ENCODE measurements at regions not wholly inside any gene's neighbourhood (a gene's known extent, or its start where the extent isn't known, plus 50 kb on each side); places are given as distances from the start of the nearest gene placed in this dataset.
A peak's percentile ranks its signal among the peaks of the same experiment; 100 is the strongest.
"Not testable (repeated sequence)": the region's sequence is repeated elsewhere in the genome, so short reads cannot be mapped to it uniquely, and the experiment has no call there.

- peak in 1 of 4 donors; percentile 20 for DNase-seq (ENCODE audit: low read depth in 4 of 4, low spot score in 3 of 4)
These were observed 129.7 kb downstream of the PLCE1 start for GRCh38 chr10:94123258-94123995.

- not testable (repeated sequence) for DNase-seq (ENCODE audit: low read depth in 4 of 4, low spot score in 3 of 4)
These were observed 130.4 kb downstream of the PLCE1 start for GRCh38 chr10:94124147-94124546.

GRCh38 chr10:94125268-94125667 is 131.5 kb downstream of the PLCE1 start:
- DNase-seq (ENCODE audit: low read depth in 4 of 4, low spot score in 3 of 4) = not testable (repeated sequence)

- no peak for DNase-seq (ENCODE audit: low read depth in 4 of 4, low spot score in 3 of 4)
These were observed 132.1 kb downstream of the PLCE1 start for GRCh38 chr10:94125856-94126255.

GRCh38 chr10:94129393-94130130 is 135.8 kb downstream of the PLCE1 start:
- DNase-seq (ENCODE audit: low read depth in 4 of 4, low spot score in 3 of 4) = no peak

- DNase-seq (ENCODE audit: low read depth in 4 of 4, low spot score in 3 of 4) = peak in 1 of 4 donors; percentile 8
These were observed 138.2 kb downstream of the PLCE1 start for GRCh38 chr10:94131885-94132284.

- DNase-seq (ENCODE audit: low read depth in 4 of 4, low spot score in 3 of 4) = no peak
These were observed 139.5 kb downstream of the PLCE1 start for GRCh38 chr10:94133239-94133638.

- no peak for DNase-seq (ENCODE audit: low read depth in 4 of 4, low spot score in 3 of 4)
These were observed 144.0 kb downstream of the PLCE1 start for GRCh38 chr10:94137747-94138146.

GRCh38 chr10:94138391-94138790 is 144.7 kb downstream of the PLCE1 start:
- DNase-seq (ENCODE audit: low read depth in 4 of 4, low spot score in 3 of 4) = no peak

GRCh38 chr10:94143261-94143660 is 149.5 kb downstream of the PLCE1 start:
- DNase-seq (ENCODE audit: low read depth in 4 of 4, low spot score in 3 of 4) = no peak

GRCh38 chr10:94146313-94146712 is 152.6 kb downstream of the PLCE1 start:
- DNase-seq (ENCODE audit: low read depth in 4 of 4, low spot score in 3 of 4) = no peak

GRCh38 chr10:94146746-94147145 is 153.0 kb downstream of the PLCE1 start:
- DNase-seq (ENCODE audit: low read depth in 4 of 4, low spot score in 3 of 4) = no peak

GRCh38 chr10:94149702-94150101 is 156.0 kb downstream of the PLCE1 start:
- DNase-seq (ENCODE audit: low read depth in 4 of 4, low spot score in 3 of 4) = no peak

GRCh38 chr10:94150541-94151184 is 156.9 kb downstream of the PLCE1 start:
- no peak for DNase-seq (ENCODE audit: low read depth in 4 of 4, low spot score in 3 of 4)

GRCh38 chr10:94155722-94156271 is 162.1 kb downstream of the PLCE1 start:
- DNase-seq (ENCODE audit: low read depth in 4 of 4, low spot score in 3 of 4) = no peak

GRCh38 chr10:94156453-94156852 is 162.7 kb downstream of the PLCE1 start:
- DNase-seq (ENCODE audit: low read depth in 4 of 4, low spot score in 3 of 4) = no peak

- DNase-seq (ENCODE audit: low read depth in 4 of 4, low spot score in 3 of 4) = not testable (repeated sequence)
These were observed 171.5 kb downstream of the PLCE1 start for GRCh38 chr10:94165158-94165611.

GRCh38 chr10:94172332-94172731 is 178.6 kb downstream of the PLCE1 start:
- DNase-seq (ENCODE audit: low read depth in 4 of 4, low spot score in 3 of 4) = no peak

GRCh38 chr10:94173594-94173993 is 179.9 kb downstream of the PLCE1 start:
- DNase-seq (ENCODE audit: low read depth in 4 of 4, low spot score in 3 of 4) = no peak

GRCh38 chr10:94174838-94175237 is 181.1 kb downstream of the PLCE1 start:
- no peak for DNase-seq (ENCODE audit: low read depth in 4 of 4, low spot score in 3 of 4)
